Central memory CD8-positive, alpha-beta T cell (primary cell): ENCODE measurements at regions not wholly inside any gene's neighbourhood (a gene's known extent, or its start where the extent isn't known, plus 50 kb on each side); places are given as distances from the start of the nearest gene placed in this dataset.

ENCODE experiments used
- ATAC-seq: fragments of 150-1000 bp; cut with Tn5 transposase; replicated peaks from 2 replicates; pipeline ENCODE4 v1.10.0; 2022; ENCODE audit warnings: mild to moderate bottlenecking, moderate FRiP score, moderate number of reproducible peaks; ENCODE audit not compliant: poor library complexity, severe bottlenecking; ENCODE audit errors: extremely low read depth
- DNase-seq, 2 donors: peaks; one replicate each; pipeline ENCODE4 v3.0.0; 2021; ENCODE audit warnings: low spot score in 2 of 2
- H3K27ac Mint-ChIP-seq: one replicate; pipeline ENCODE4 v1.8.0; 2022; ENCODE audit warnings: low read depth, mild to moderate bottlenecking, moderate library complexity, mixed read lengths
- H3K27me3 Mint-ChIP-seq: one replicate; pipeline ENCODE4 v1.8.0; 2022; ENCODE audit warnings: mixed read lengths
- H3K36me3 Mint-ChIP-seq: one replicate; pipeline ENCODE4 v1.8.0; 2022; ENCODE audit warnings: mild to moderate bottlenecking, moderate library complexity, mixed read lengths; ENCODE audit not compliant: insufficient read depth
- H3K4me1 Mint-ChIP-seq: one replicate; pipeline ENCODE4 v1.8.0; 2022; ENCODE audit warnings: mixed read lengths
- H3K4me3 Mint-ChIP-seq: one replicate; pipeline ENCODE4 v1.8.0; 2022; ENCODE audit warnings: mild to moderate bottlenecking, moderate library complexity, mixed read lengths
- H3K9me3 Mint-ChIP-seq: one replicate; pipeline ENCODE4 v1.8.0; 2022; ENCODE audit warnings: mixed read lengths

GRCh38 chr9:2928411-2928810 lies 84.5 kb upstream of the PUM3 start:
- H3K27me3 Mint-ChIP-seq: peaks cover 3% of the 10 kb centered on the region
- H3K4me3 Mint-ChIP-seq: no peak overlapping the region
- H3K9me3 Mint-ChIP-seq: no peaks in the 10 kb centered on the region
- H3K27ac Mint-ChIP-seq: no peak overlapping the region
- no peak for ATAC-seq
- no peak for DNase-seq
- no peaks in the 10 kb centered on the region for H3K36me3 Mint-ChIP-seq
- H3K4me1 Mint-ChIP-seq: no peaks in the 10 kb centered on the region

GRCh38 chr9:2925016-2925415 lies 81.1 kb upstream of the PUM3 start:
- no peak overlapping the region for H3K4me3 Mint-ChIP-seq
- no peaks in the 10 kb centered on the region for H3K4me1 Mint-ChIP-seq
- peaks cover 19% of the 10 kb centered on the region for H3K27me3 Mint-ChIP-seq
- no peaks in the 10 kb centered on the region for H3K9me3 Mint-ChIP-seq
- no peak overlapping the region for H3K27ac Mint-ChIP-seq
- ATAC-seq (no peak), DNase-seq (no peak)
- H3K36me3 Mint-ChIP-seq: no peaks in the 10 kb centered on the region

DNA sequence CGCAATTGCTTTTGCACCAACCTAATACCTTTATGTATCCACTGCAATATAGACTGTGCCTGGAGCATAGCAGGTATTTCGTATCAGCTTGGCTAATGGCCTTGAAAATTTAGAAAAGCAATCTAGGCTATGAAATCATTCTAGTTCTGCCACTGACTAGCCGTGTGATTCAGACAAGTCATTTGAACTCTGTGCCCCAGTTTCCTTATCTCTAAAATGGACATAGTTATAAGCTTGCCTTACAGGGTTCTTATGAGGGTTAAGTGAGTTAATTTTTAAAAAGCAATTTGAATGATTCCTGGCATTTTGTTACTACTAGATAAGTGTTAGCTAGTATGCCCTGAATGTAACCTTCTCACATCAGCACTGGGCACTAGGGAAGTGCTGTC lies 80.5 kb upstream of the PUM3 start:
- Mint-ChIP-seq H3K27ac (no peak overlapping the region), H3K27me3 (peaks cover 25% of the 10 kb centered on the region), H3K9me3 (no peaks in the 10 kb centered on the region), H3K36me3 (no peaks in the 10 kb centered on the region), H3K4me1 (no peaks in the 10 kb centered on the region), H3K4me3 (no peak overlapping the region)
- DNase-seq: no peak
- no peak for ATAC-seq

GRCh38 chr9:2923766-2924379 lies 80.0 kb upstream of the PUM3 start:
- H3K27me3 Mint-ChIP-seq: peaks cover 29% of the 10 kb centered on the region
- H3K4me1 Mint-ChIP-seq: no peaks in the 10 kb centered on the region
- H3K27ac Mint-ChIP-seq: no peak overlapping the region
- DNase-seq: no peak
- no peak overlapping the region for H3K4me3 Mint-ChIP-seq
- H3K9me3 Mint-ChIP-seq: no peaks in the 10 kb centered on the region
- ATAC-seq: no peak
- no peaks in the 10 kb centered on the region for H3K36me3 Mint-ChIP-seq

- no peak for DNase-seq
- H3K27ac Mint-ChIP-seq: no peak overlapping the region
- peaks cover 48% of the 10 kb centered on the region for H3K27me3 Mint-ChIP-seq
- no peaks in the 10 kb centered on the region for H3K4me1 Mint-ChIP-seq
- ATAC-seq: no peak
- no peak overlapping the region for H3K4me3 Mint-ChIP-seq
- no peaks in the 10 kb centered on the region for H3K36me3 Mint-ChIP-seq
- H3K9me3 Mint-ChIP-seq: no peaks in the 10 kb centered on the region
Observed at GRCh38 chr9:2919347-2919746, 75.5 kb upstream of the PUM3 start.

DNA sequence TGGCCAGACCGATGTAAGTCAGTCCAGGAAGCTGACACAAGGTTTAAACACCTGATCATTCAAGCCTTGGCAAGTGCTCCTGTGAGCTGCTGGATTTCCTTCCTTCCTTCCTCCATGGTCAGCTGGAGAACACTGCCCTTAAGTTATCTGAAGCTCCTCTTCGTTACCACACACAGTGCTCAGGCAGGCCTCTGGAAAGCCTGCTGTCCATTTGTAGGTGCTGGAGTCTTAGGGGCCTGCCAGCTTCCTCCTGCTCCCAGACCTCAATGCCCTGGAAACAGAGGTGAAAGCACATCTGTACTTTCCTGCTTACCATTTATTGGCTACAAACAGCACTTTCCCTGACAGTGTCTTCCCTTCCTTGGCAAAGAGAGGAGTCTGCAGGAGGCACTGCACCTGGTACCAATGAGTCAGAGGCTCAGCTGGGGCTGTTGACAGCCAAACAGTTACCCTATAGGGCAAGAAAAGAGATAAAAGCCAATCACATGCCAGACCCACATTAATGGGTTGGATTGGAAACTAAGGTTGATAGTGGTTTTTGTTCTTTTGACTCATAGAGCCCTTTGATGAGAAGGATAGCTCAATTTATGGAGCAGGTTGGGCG lies 72.6 kb upstream of the PUM3 start:
- Mint-ChIP-seq H3K27me3 (peaks cover 61% of the 10 kb centered on the region), H3K9me3 (no peaks in the 10 kb centered on the region), H3K4me3 (no peak overlapping the region), H3K36me3 (no peaks in the 10 kb centered on the region), H3K4me1 (no peaks in the 10 kb centered on the region), H3K27ac (no peak overlapping the region)
- ATAC-seq (no peak), DNase-seq (no peak)

DNA sequence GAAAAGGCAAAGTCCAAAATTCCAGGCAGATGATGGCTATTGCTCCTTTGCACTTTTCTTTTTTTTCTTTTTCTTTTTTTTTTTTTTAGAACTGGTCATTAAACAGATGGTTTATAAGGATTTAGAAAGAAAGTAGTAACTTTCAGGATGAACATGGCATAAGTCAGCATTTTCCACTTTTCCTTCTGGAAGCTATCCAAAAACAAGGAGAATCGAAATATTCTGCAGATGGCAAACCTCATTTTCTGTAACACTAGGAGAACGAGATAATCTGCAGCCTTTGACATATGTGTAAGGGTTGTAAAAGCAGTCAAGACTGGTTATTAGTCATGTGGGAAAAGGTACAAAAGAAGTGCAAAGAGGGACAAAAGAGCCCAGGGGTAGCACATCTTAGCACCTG lies 69.1 kb upstream of the PUM3 start:
- ATAC-seq (no peak), DNase-seq (no peak)
- Mint-ChIP-seq H3K27ac (no peak overlapping the region), H3K36me3 (no peaks in the 10 kb centered on the region), H3K27me3 (peaks cover 73% of the 10 kb centered on the region), H3K9me3 (no peaks in the 10 kb centered on the region), H3K4me3 (no peak overlapping the region), H3K4me1 (no peaks in the 10 kb centered on the region)

GRCh38 chr9:2907411-2907810 lies 63.5 kb upstream of the PUM3 start:
- ATAC-seq (no peak), DNase-seq (no peak)
- Mint-ChIP-seq H3K27ac (no peak overlapping the region), H3K4me3 (no peak overlapping the region), H3K36me3 (no peaks in the 10 kb centered on the region), H3K27me3 (peaks cover 60% of the 10 kb centered on the region), H3K9me3 (no peaks in the 10 kb centered on the region), H3K4me1 (no peaks in the 10 kb centered on the region)

- H3K36me3 Mint-ChIP-seq: no peaks in the 10 kb centered on the region
- H3K27ac Mint-ChIP-seq: no peak overlapping the region
- ATAC-seq (no peak), DNase-seq (no peak)
- peaks cover 38% of the 10 kb centered on the region for H3K27me3 Mint-ChIP-seq
- H3K4me3 Mint-ChIP-seq: no peak overlapping the region
- no peaks in the 10 kb centered on the region for H3K4me1 Mint-ChIP-seq
- H3K9me3 Mint-ChIP-seq: no peaks in the 10 kb centered on the region
Observed at GRCh38 chr9:2904242-2904930, 60.5 kb upstream of the PUM3 start.
